HG03571 (cell line): ENCODE measurements at regions not wholly inside any gene's neighbourhood (a gene's known extent, or its start where the extent isn't known, plus 50 kb on each side); places are given as distances from the start of the nearest gene placed in this dataset.
"Not testable (repeated sequence)": the region's sequence is repeated elsewhere in the genome, so short reads cannot be mapped to it uniquely, and the experiment has no call there.

Source experiments
- ATAC-seq: cut with Tn5 transposase; IDR thresholded peaks from one replicate; pipeline ENCODE4 v1.9.1; 2021; ENCODE audit not compliant: unreplicated experiment

GRCh38 chr1:242738702-242739645 is 214.5 kb upstream of the PLD5 start:
- no peak for ATAC-seq

- no peak for ATAC-seq
Measured at GRCh38 chr1:242736611-242737010, 212.1 kb upstream of the PLD5 start.

GRCh38 chr1:242735323-242735722 is 210.8 kb upstream of the PLD5 start:
- ATAC-seq = no peak

- ATAC-seq = no peak
Measured at GRCh38 chr1:242731446-242731845, 206.9 kb upstream of the PLD5 start.

- no peak for ATAC-seq
Measured at GRCh38 chr1:242728696-242729095, 204.2 kb upstream of the PLD5 start.

- ATAC-seq = no peak
Measured at GRCh38 chr1:242723044-242723716, 198.7 kb upstream of the PLD5 start.

GRCh38 chr1:242718967-242719366 is 194.5 kb upstream of the PLD5 start:
- no peak for ATAC-seq

GRCh38 chr1:242712248-242712647 is 187.8 kb upstream of the PLD5 start:
- no peak for ATAC-seq

- ATAC-seq = no peak
Measured at GRCh38 chr1:242710847-242711246, 186.3 kb upstream of the PLD5 start.

GRCh38 chr1:242710286-242710685 is 185.8 kb upstream of the PLD5 start:
- no peak for ATAC-seq

- ATAC-seq = no peak
Measured at GRCh38 chr1:242703467-242703866, 179.0 kb upstream of the PLD5 start.

GRCh38 chr1:242692988-242693387 is 168.5 kb upstream of the PLD5 start:
- no peak for ATAC-seq

GRCh38 chr1:242691610-242691945 is 167.1 kb upstream of the PLD5 start:
- ATAC-seq = no peak

GRCh38 chr1:242690849-242691609 is 166.5 kb upstream of the PLD5 start:
- ATAC-seq = no peak

- no peak for ATAC-seq
Measured at GRCh38 chr1:242689378-242689777, 164.9 kb upstream of the PLD5 start.

- ATAC-seq = no peak
Measured at GRCh38 chr1:242674951-242675645, 150.6 kb upstream of the PLD5 start.

- ATAC-seq = no peak
Measured at GRCh38 chr1:242673652-242674051, 149.2 kb upstream of the PLD5 start.

GRCh38 chr1:242673165-242673564 is 148.7 kb upstream of the PLD5 start:
- ATAC-seq = not testable (repeated sequence)

GRCh38 chr1:242670019-242670418 is 145.5 kb upstream of the PLD5 start:
- ATAC-seq = no peak

- ATAC-seq = no peak
Measured at GRCh38 chr1:242662886-242663285, 138.4 kb upstream of the PLD5 start.

- not testable (repeated sequence) for ATAC-seq
Measured at GRCh38 chr1:242653772-242654171, 129.3 kb upstream of the PLD5 start.
